Kidney (tissue), 13 donors: ENCODE measurements at regions not wholly inside any gene's neighbourhood (a gene's known extent, or its start where the extent isn't known, plus 50 kb on each side); places are given as distances from the start of the nearest gene placed in this dataset.

ENCODE experiments used
- DNase-seq, 5 donors: peaks; one replicate each; pipeline ENCODE4 v3.0.0-alpha.2; 2013 to 2020
- FAIRE-seq: peaks from 2 replicates; lab custom pipeline; 2012; peaks lifted over from hg19 to GRCh38; lab: Jason Lieb, UNC
- H3K27ac ChIP-seq, 2 donors: one replicate each; pipeline ENCODE4 v1.7.0; 2013; ENCODE audit warnings: low read depth in 2 of 2, low read length in 2 of 2, inconsistent platforms in 1 of 2
- H3K27me3 ChIP-seq: one replicate; pipeline ENCODE4 v1.7.1; 2013; ENCODE audit warnings: low read length, inconsistent platforms; ENCODE audit not compliant: control insufficient read depth, insufficient read depth
- H3K36me3 ChIP-seq, 3 donors: one replicate each; pipeline versions ENCODE4 v1.7.0 to v1.7.1; 2013; ENCODE audit warnings: low read length in 3 of 3, control low read depth in 1 of 3, inconsistent platforms in 1 of 3; ENCODE audit not compliant: insufficient read depth in 3 of 3, control insufficient read depth in 2 of 3
- H3K4me1 ChIP-seq, 3 donors: one replicate each; pipeline versions ENCODE4 v1.7.0 to v1.7.1; 2013; ENCODE audit warnings: low read length in 3 of 3, inconsistent platforms in 1 of 3, low read depth in 1 of 3; ENCODE audit not compliant: control insufficient read depth in 2 of 3, insufficient read depth in 2 of 3
- H3K4me3 ChIP-seq, 3 donors: one replicate each; pipeline versions ENCODE4 v1.7.0 to v1.8.1; 2013; ENCODE audit warnings: low read length in 3 of 3, control low read depth in 1 of 3, inconsistent platforms in 1 of 3
- H3K9ac ChIP-seq, 3 donors: one replicate each; pipeline versions ENCODE4 v1.7.0 to v1.7.1; 2013; ENCODE audit warnings: low read length in 3 of 3, control low read depth in 1 of 3, inconsistent platforms in 1 of 3
- H3K9me3 ChIP-seq, 3 donors: one replicate each; pipeline versions ENCODE4 v1.7.0 to v1.7.1; 2013; ENCODE audit warnings: low read length in 3 of 3, control low read depth in 1 of 3, inconsistent platforms in 1 of 3; ENCODE audit not compliant: control insufficient read depth in 2 of 3, insufficient read depth in 1 of 3
- CTCF ChIP-seq: IDR thresholded peaks from 3 replicates; pipeline ENCODE4 v1.5.1; 2012; ENCODE audit warnings: mild to moderate bottlenecking, moderate library complexity, borderline replicate concordance; ENCODE audit not compliant: insufficient read depth; ENCODE audit errors: extremely low read depth
- intact Hi-C: fragments of 100-400 bp; cut with DNase I; formaldehyde crosslinking; loops from one replicate; pipeline ENCODE4 v1.11.1; 2022
- donor health status: control.
- donor health status: control.
- donor health status: control.
- donor health status: control.
- donor health status: control.
- donor health status: DM: yes; HTN: yes; CAD: no.
- donor health status: Normal renal cell carcinoma (clear cell type).

- peaks cover 0 to 32% (median 24%) of the 10 kb centered on the region in 3 donors for H3K4me1 ChIP-seq
- no peak for FAIRE-seq
- peak overlapping the region; percentile 5 to 30 for H3K27ac ChIP-seq
- no peaks in the 10 kb centered on the region for H3K9me3 ChIP-seq
- no peak for DNase-seq
- intact Hi-C loops = no loop called here
- no peaks in the 10 kb centered on the region for H3K27me3 ChIP-seq
- H3K9ac ChIP-seq = no peak overlapping the region
- TF ChIP-seq CTCF = no peak
- no peak overlapping the region for H3K4me3 ChIP-seq
- peaks cover 0 to 16% (median 7%) of the 10 kb centered on the region in 3 donors for H3K36me3 ChIP-seq
Observed at GRCh38 chr7:130987092-130987491, 253.1 kb upstream of the KLF14 start.

GRCh38 chr7:130988443-130988842 is 254.4 kb upstream of the KLF14 start:
- Histone ChIP-seq H3K27ac (no peak overlapping the region), H3K4me1 (peaks cover 0 to 32% (median 21%) of the 10 kb centered on the region in 3 donors)
- intact Hi-C loops = no loop called here

GRCh38 chr7:130989101-130989795 is 255.2 kb upstream of the KLF14 start:
- Histone ChIP-seq H3K4me1 (peaks cover 0 to 36% (median 26%) of the 10 kb centered on the region in 3 donors), H3K9me3 (no peaks in the 10 kb centered on the region), H3K4me3 (no peak overlapping the region), H3K36me3 (peaks cover 0 to 4% (median 2%) of the 10 kb centered on the region in 3 donors), H3K27ac (peak overlapping the region; percentile 5 to 33), H3K9ac (no peak overlapping the region), H3K27me3 (no peaks in the 10 kb centered on the region)
- TF ChIP-seq CTCF = no peak
- intact Hi-C loops = no loop called here
- FAIRE-seq = no peak
- no peak for DNase-seq

More at GRCh38 chr7:130988443-130988842, 254.4 kb upstream of the KLF14 start:
- FAIRE-seq (no peak), DNase-seq (peak in 2 of 5 donors; percentile 27 to 52)
- Histone ChIP-seq H3K36me3 (peaks cover 0 to 7% (median 3%) of the 10 kb centered on the region in 3 donors), H3K9me3 (no peaks in the 10 kb centered on the region), H3K27me3 (no peaks in the 10 kb centered on the region), H3K4me3 (no peak overlapping the region), H3K9ac (no peak overlapping the region)
- TF ChIP-seq CTCF = no peak
